ENCODE measurements at regions not wholly inside any gene's neighbourhood (a gene's known extent, or its start where the extent isn't known, plus 50 kb on each side); places are given as distances from the start of the nearest gene placed in this dataset.
"Not testable (repeated sequence)": the region's sequence is repeated elsewhere in the genome, so short reads cannot be mapped to it uniquely, and the experiment has no call there.

- Histone ChIP-seq H3K27ac (no peak overlapping the region), H3K4me3 (no peak overlapping the region), H3K9me3 (no peaks in the 10 kb centered on the region), H3K27me3 (no peaks in the 10 kb centered on the region), H3K4me1 (no peaks in the 10 kb centered on the region), H3K36me3 (no peaks in the 10 kb centered on the region)
- no peak for DNase-seq (ENCODE audit: low spot score in 2 of 2)
- no peak for TF ChIP-seq POLR2A (IDR thresholded peaks at IDR 0.05)
- TF ChIP-seq, protein P1, sequence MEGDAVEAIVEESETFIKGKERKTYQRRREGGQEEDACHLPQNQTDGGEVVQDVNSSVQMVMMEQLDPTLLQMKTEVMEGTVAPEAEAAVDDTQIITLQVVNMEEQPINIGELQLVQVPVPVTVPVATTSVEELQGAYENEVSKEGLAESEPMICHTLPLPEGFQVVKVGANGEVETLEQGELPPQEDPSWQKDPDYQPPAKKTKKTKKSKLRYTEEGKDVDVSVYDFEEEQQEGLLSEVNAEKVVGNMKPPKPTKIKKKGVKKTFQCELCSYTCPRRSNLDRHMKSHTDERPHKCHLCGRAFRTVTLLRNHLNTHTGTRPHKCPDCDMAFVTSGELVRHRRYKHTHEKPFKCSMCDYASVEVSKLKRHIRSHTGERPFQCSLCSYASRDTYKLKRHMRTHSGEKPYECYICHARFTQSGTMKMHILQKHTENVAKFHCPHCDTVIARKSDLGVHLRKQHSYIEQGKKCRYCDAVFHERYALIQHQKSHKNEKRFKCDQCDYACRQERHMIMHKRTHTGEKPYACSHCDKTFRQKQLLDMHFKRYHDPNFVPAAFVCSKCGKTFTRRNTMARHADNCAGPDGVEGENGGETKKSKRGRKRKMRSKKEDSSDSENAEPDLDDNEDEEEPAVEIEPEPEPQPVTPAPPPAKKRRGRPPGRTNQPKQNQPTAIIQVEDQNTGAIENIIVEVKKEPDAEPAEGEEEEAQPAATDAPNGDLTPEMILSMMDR (IDR thresholded peaks at IDR 0.05) = no peak
- no peak for TF ChIP-seq EP300 (IDR thresholded peaks at IDR 0.05)
Observed at GRCh38 chr12:83889745-83890144, 1022.9 kb downstream of the SLC6A15 start.

DNA sequence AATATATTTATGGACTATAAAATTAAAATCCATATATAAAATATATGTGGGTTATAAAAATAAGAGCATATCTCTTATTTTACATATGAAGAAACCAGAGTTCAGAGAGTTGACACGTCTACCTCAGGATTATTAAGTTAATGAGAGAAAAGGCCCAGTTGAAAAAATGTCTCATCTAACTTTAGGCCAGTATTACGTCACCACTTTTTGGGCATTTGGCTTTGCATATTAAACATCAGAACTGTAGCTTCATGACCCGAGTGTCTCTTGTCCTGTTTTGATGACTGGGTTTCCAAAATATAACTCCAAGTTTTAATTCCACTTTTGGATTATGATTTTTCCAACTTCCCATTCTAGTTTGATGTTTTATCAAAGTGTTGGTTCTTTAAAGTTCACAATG is 1026.1 kb downstream of the SLC6A15 start:
- H3K4me3 ChIP-seq = no peak overlapping the region
- WGBS, 2 donors = 73 to 78% methylated on average over 3 of the region's 3 CpGs
- no peaks in the 10 kb centered on the region for H3K27me3 ChIP-seq
- no peaks in the 10 kb centered on the region for H3K9me3 ChIP-seq
- H3K4me1 ChIP-seq = no peaks in the 10 kb centered on the region
- DNase-seq (ENCODE audit: low spot score in 2 of 2) = no peak
- TF ChIP-seq POLR2A (IDR thresholded peaks at IDR 0.05) = no peak
- no peaks in the 10 kb centered on the region for H3K36me3 ChIP-seq
- no peak overlapping the region for H3K27ac ChIP-seq

GRCh38 chr12:83870921-83871599 is 1041.5 kb downstream of the SLC6A15 start:
- DNase-seq (ENCODE audit: low spot score in 2 of 2); H3K9me3 ChIP-seq; H3K27me3 ChIP-seq; H3K4me3 ChIP-seq; H3K4me1 ChIP-seq; H3K27ac ChIP-seq; H3K36me3 ChIP-seq: not testable (repeated sequence)
- WGBS, 2 donors = 94 to 95% methylated on average over 20 of the region's 20 CpGs

GRCh38 chr12:83866477-83866876 is 1046.1 kb downstream of the SLC6A15 start:
- TF ChIP-seq EP300 (IDR thresholded peaks at IDR 0.05) (no peak), POLR2A (IDR thresholded peaks at IDR 0.05) (no peak)
- TF ChIP-seq, protein P1 (IDR thresholded peaks at IDR 0.05) = no peak
- Histone ChIP-seq H3K27me3 (no peaks in the 10 kb centered on the region), H3K9me3 (peaks cover 0 to 6% (median 0%) of the 10 kb centered on the region in 4 donors), H3K4me1 (no peaks in the 10 kb centered on the region), H3K27ac (no peak overlapping the region), H3K36me3 (no peaks in the 10 kb centered on the region), H3K4me3 (no peak overlapping the region)
- no peak for DNase-seq (ENCODE audit: low spot score in 2 of 2)
- 66 to 72% methylated on average over 4 of the region's 4 CpGs for WGBS, 2 donors

- Histone ChIP-seq H3K27ac (no peak overlapping the region), H3K36me3 (no peaks in the 10 kb centered on the region), H3K4me3 (no peak overlapping the region), H3K4me1 (no peaks in the 10 kb centered on the region), H3K9me3 (no peaks in the 10 kb centered on the region), H3K27me3 (no peaks in the 10 kb centered on the region)
- DNase-seq (ENCODE audit: low spot score in 2 of 2) = no peak
- 52 to 76% methylated on average over 1 of the region's 1 CpG for WGBS, 2 donors
- TF ChIP-seq, protein P1 (IDR thresholded peaks at IDR 0.05) = no peak
- TF ChIP-seq EP300 (IDR thresholded peaks at IDR 0.05) = no peak
- TF ChIP-seq POLR2A (IDR thresholded peaks at IDR 0.05) = no peak
Observed at GRCh38 chr12:83865431-83865830, 1047.2 kb downstream of the SLC6A15 start.

DNA sequence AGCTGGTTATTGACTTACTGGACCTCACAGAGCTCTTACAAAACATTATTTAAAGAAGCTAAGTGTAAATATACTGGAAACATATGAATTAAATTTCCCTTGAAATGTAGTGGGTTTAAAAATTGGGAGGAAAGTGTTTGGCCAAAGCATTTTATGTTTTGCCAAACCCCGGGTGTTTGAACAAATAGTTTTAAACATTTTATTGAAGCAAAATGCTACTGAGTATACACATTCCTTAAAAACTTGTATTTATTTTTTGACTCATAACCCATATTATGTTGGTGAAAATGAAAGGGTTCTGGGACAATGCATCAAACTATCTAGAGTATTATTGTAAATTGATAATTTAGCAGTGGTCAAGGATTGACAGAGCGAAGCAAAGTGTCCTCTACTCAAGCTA is 1048.5 kb downstream of the SLC6A15 start:
- WGBS, 2 donors = 70 to 77% methylated on average over 2 of the region's 2 CpGs
- no peak for DNase-seq (ENCODE audit: low spot score in 2 of 2)
- Histone ChIP-seq H3K36me3 (no peaks in the 10 kb centered on the region), H3K4me1 (no peaks in the 10 kb centered on the region), H3K27me3 (no peaks in the 10 kb centered on the region), H3K27ac (no peak overlapping the region), H3K4me3 (no peak overlapping the region), H3K9me3 (no peaks in the 10 kb centered on the region)
- TF ChIP-seq POLR2A (IDR thresholded peaks at IDR 0.05) (no peak), EP300 (IDR thresholded peaks at IDR 0.05) (no peak)
- TF ChIP-seq, protein P1 (IDR thresholded peaks at IDR 0.05) = no peak
